Gastroesophageal sphincter (tissue), 3 donors: ENCODE measurements at regions not wholly inside any gene's neighbourhood (a gene's known extent, or its start where the extent isn't known, plus 50 kb on each side); places are given as distances from the start of the nearest gene placed in this dataset.

ENCODE experiments used
- EP300 ChIP-seq: sonication (generic); formaldehyde crosslinking; IDR thresholded peaks from one replicate; pipeline ENCODE4 v1.6.1; 2017; ENCODE audit warnings: antibody characterized with exemption, mild to moderate bottlenecking
- POLR2A ChIP-seq, 2 donors: fragments of 450-650 bp; IDR thresholded peaks; one replicate each; pipeline ENCODE4 v1.6.1; 2017; ENCODE audit warnings: antibody characterized with exemption in 2 of 2, mild to moderate bottlenecking in 2 of 2, moderate library complexity in 1 of 2
- POLR2AphosphoS5 ChIP-seq: sonication (generic); formaldehyde crosslinking; IDR thresholded peaks from one replicate; pipeline ENCODE4 v1.6.1; 2017; ENCODE audit warnings: antibody characterized with exemption
- TF ChIP-seq, protein P1 (sequence below), 4 experiments: fragments of 200-600 bp in 2 of 4; fragments of 450-650 bp in 2 of 4; sonication (generic) in 1 of 4; IDR thresholded peaks; one replicate each; pipeline ENCODE4 v1.5.1; 2017 to 2019; ENCODE audit warnings: antibody characterized with exemption in 4 of 4, mild to moderate bottlenecking in 2 of 4, moderate library complexity in 2 of 4

GRCh38 chr4:96395747-96396146, 555.9 kb downstream of the PDHA2 start:
- TF ChIP-seq, protein P1, sequence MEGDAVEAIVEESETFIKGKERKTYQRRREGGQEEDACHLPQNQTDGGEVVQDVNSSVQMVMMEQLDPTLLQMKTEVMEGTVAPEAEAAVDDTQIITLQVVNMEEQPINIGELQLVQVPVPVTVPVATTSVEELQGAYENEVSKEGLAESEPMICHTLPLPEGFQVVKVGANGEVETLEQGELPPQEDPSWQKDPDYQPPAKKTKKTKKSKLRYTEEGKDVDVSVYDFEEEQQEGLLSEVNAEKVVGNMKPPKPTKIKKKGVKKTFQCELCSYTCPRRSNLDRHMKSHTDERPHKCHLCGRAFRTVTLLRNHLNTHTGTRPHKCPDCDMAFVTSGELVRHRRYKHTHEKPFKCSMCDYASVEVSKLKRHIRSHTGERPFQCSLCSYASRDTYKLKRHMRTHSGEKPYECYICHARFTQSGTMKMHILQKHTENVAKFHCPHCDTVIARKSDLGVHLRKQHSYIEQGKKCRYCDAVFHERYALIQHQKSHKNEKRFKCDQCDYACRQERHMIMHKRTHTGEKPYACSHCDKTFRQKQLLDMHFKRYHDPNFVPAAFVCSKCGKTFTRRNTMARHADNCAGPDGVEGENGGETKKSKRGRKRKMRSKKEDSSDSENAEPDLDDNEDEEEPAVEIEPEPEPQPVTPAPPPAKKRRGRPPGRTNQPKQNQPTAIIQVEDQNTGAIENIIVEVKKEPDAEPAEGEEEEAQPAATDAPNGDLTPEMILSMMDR (IDR thresholded peaks at IDR 0.05), result no peak
- TF ChIP-seq POLR2AphosphoS5 (no peak), POLR2A (IDR thresholded peaks at IDR 0.05) (no peak), EP300 (no peak)
